ENCODE measurements at regions not wholly inside any gene's neighbourhood (a gene's known extent, or its start where the extent isn't known, plus 50 kb on each side); places are given as distances from the start of the nearest gene placed in this dataset.

DNA sequence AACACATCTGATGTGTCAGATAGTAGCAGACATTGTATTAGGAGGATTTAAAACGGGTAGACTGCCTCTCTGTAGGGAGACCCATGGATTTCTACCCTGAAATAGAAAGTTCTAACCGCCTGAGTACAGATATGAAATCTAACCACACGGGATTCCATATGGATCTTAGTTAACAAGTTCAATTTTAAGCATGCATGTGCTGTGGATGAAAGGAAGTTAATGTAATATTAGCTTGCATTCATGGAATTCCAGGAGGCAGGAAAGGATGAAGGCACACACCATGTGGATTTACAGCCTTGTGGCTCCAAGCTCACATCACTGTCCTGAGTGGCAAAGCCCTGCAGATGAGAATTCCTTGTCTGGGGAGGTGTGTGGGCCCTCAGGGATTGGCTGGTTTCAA, 120.6 kb upstream of the IRS2 start:
- no peak for TF ChIP-seq SNAI2 (CRISPR knock-in tag; IDR thresholded peaks at IDR 0.05)
- TF ChIP-seq, protein P1, sequence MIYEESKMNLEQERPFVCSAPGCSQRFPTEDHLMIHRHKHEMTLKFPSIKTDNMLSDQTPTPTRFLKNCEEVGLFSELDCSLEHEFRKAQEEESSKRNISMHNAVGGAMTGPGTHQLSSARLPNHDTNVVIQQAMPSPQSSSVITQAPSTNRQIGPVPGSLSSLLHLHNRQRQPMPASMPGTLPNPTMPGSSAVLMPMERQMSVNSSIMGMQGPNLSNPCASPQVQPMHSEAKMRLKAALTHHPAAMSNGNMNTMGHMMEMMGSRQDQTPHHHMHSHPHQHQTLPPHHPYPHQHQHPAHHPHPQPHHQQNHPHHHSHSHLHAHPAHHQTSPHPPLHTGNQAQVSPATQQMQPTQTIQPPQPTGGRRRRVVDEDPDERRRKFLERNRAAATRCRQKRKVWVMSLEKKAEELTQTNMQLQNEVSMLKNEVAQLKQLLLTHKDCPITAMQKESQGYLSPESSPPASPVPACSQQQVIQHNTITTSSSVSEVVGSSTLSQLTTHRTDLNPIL (CRISPR knock-in tag; IDR thresholded peaks at IDR 0.05; ENCODE audit: low read depth) = no peak
- TF ChIP-seq, protein P2, sequence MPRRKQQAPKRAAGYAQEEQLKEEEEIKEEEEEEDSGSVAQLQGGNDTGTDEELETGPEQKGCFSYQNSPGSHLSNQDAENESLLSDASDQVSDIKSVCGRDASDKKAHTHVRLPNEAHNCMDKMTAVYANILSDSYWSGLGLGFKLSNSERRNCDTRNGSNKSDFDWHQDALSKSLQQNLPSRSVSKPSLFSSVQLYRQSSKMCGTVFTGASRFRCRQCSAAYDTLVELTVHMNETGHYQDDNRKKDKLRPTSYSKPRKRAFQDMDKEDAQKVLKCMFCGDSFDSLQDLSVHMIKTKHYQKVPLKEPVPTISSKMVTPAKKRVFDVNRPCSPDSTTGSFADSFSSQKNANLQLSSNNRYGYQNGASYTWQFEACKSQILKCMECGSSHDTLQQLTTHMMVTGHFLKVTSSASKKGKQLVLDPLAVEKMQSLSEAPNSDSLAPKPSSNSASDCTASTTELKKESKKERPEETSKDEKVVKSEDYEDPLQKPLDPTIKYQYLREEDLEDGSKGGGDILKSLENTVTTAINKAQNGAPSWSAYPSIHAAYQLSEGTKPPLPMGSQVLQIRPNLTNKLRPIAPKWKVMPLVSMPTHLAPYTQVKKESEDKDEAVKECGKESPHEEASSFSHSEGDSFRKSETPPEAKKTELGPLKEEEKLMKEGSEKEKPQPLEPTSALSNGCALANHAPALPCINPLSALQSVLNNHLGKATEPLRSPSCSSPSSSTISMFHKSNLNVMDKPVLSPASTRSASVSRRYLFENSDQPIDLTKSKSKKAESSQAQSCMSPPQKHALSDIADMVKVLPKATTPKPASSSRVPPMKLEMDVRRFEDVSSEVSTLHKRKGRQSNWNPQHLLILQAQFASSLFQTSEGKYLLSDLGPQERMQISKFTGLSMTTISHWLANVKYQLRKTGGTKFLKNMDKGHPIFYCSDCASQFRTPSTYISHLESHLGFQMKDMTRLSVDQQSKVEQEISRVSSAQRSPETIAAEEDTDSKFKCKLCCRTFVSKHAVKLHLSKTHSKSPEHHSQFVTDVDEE (CRISPR knock-in tag; IDR thresholded peaks at IDR 0.05) = no peak
- TF ChIP-seq, protein P3, sequence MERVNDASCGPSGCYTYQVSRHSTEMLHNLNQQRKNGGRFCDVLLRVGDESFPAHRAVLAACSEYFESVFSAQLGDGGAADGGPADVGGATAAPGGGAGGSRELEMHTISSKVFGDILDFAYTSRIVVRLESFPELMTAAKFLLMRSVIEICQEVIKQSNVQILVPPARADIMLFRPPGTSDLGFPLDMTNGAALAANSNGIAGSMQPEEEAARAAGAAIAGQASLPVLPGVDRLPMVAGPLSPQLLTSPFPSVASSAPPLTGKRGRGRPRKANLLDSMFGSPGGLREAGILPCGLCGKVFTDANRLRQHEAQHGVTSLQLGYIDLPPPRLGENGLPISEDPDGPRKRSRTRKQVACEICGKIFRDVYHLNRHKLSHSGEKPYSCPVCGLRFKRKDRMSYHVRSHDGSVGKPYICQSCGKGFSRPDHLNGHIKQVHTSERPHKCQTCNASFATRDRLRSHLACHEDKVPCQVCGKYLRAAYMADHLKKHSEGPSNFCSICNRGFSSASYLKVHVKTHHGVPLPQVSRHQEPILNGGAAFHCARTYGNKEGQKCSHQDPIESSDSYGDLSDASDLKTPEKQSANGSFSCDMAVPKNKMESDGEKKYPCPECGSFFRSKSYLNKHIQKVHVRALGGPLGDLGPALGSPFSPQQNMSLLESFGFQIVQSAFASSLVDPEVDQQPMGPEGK (CRISPR knock-in tag; IDR thresholded peaks at IDR 0.05; ENCODE audit: borderline replicate concordance) = no peak
- TF ChIP-seq RARB (CRISPR knock-in tag; IDR thresholded peaks at IDR 0.05) = no peak
- no peak for TF ChIP-seq ZFP3 (CRISPR knock-in tag; IDR thresholded peaks at IDR 0.05)
- TF ChIP-seq BACH2 (CRISPR knock-in tag; IDR thresholded peaks at IDR 0.05; ENCODE audit: borderline replicate concordance) = no peak
- TF ChIP-seq, protein P4, sequence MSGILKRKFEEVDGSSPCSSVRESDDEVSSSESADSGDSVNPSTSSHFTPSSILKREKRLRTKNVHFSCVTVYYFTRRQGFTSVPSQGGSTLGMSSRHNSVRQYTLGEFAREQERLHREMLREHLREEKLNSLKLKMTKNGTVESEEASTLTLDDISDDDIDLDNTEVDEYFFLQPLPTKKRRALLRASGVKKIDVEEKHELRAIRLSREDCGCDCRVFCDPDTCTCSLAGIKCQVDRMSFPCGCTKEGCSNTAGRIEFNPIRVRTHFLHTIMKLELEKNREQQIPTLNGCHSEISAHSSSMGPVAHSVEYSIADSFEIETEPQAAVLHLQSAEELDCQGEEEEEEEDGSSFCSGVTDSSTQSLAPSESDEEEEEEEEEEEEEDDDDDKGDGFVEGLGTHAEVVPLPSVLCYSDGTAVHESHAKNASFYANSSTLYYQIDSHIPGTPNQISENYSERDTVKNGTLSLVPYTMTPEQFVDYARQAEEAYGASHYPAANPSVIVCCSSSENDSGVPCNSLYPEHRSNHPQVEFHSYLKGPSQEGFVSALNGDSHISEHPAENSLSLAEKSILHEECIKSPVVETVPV (CRISPR knock-in tag; IDR thresholded peaks at IDR 0.05) = no peak
